IMR-90 (cell line): ENCODE measurements at regions not wholly inside any gene's neighbourhood (a gene's known extent, or its start where the extent isn't known, plus 50 kb on each side); places are given as distances from the start of the nearest gene placed in this dataset.

Experiments
- ATAC-seq: fragments of 200-7000 bp; cut with Tn5 transposase; 2 replicates; pipeline ENCODE4 v1.9.1; 2020; ENCODE audit warnings: low read depth, mild to moderate bottlenecking, moderate library complexity
- BruUV-seq: library from RNA; stranded (reverse); fragments of 400-500 nt; replicated peaks from 2 replicates; lab custom pipeline; 2021; lab: Mats Ljungman, UMichigan
- CTCF ChIA-PET: fragments of 300-600 bp; formaldehyde crosslinking; extraction: SDS; loops from one replicate; lab custom pipeline; 2021; ENCODE audit warnings: antibody characterized with exemption; lab: Yijun Ruan, JAX
- POLR2A ChIA-PET: fragments of 300-600 bp; sonication (Branson Sonifier 250); formaldehyde crosslinking; loops from one replicate; lab custom pipeline; 2022; ENCODE audit warnings: antibody characterized with exemption; ENCODE audit not compliant: unreplicated experiment; lab: Charles Lee
- DNase-seq: peaks from one replicate; pipeline ENCODE4 v3.0.0; 2013
- H2AFZ ChIP-seq: replicated peaks from 2 replicates; pipeline ENCODE3; 2013; ENCODE audit warnings: low read length, mild to moderate bottlenecking; ENCODE audit not compliant: poor library complexity
- H2AK5ac ChIP-seq: 2 replicates; pipeline ENCODE4 v1.6.1; 2013; ENCODE audit warnings: low read depth, low read length, inconsistent platforms
- H2AK9ac ChIP-seq: replicated peaks from 2 replicates; pipeline ENCODE3; 2013; ENCODE audit warnings: mild to moderate bottlenecking, low read depth, low read length, moderate library complexity; ENCODE audit not compliant: poor library complexity
- H2BK120ac ChIP-seq: 2 replicates; pipeline ENCODE4 v1.6.1; 2013; ENCODE audit warnings: low read depth, low read length, inconsistent platforms
- H2BK15ac ChIP-seq: 3 replicates; pipeline ENCODE4 v1.6.1; 2013; ENCODE audit warnings: low read depth, low read length, inconsistent platforms
- H2BK20ac ChIP-seq: 2 replicates; pipeline ENCODE4 v1.6.1; 2013; ENCODE audit warnings: low read depth, mild to moderate bottlenecking, inconsistent platforms, low read length, moderate library complexity
- H2BK5ac ChIP-seq: 2 replicates; pipeline ENCODE4 v1.6.1; 2013; ENCODE audit warnings: mild to moderate bottlenecking, low read depth, low read length, inconsistent platforms; ENCODE audit not compliant: poor library complexity, severe bottlenecking
- H3K14ac ChIP-seq: replicated peaks from 2 replicates; pipeline ENCODE4 v1.6.1; 2013; ENCODE audit warnings: low read depth, low read length, inconsistent platforms
- H3K18ac ChIP-seq: 2 replicates; pipeline ENCODE4 v1.6.1; 2013; ENCODE audit warnings: low read depth, low read length, control low read depth
- H3K23ac ChIP-seq: 2 replicates; pipeline ENCODE4 v1.6.1; 2013; ENCODE audit warnings: low read depth, low read length, inconsistent platforms
- H3K27ac ChIP-seq: 2 replicates; pipeline ENCODE4 v1.5.1; 2013; ENCODE audit warnings: mild to moderate bottlenecking, control low read depth, low read length; ENCODE audit not compliant: insufficient read depth
- H3K27me3 ChIP-seq: 2 replicates; pipeline ENCODE4 v1.6.1; 2013; ENCODE audit warnings: low read length; ENCODE audit not compliant: control insufficient read depth, insufficient read depth
- H3K36me3 ChIP-seq: 2 replicates; pipeline ENCODE4 v1.6.1; 2013; ENCODE audit warnings: low read length, mixed read lengths; ENCODE audit not compliant: control insufficient read depth, insufficient read depth
- H3K4ac ChIP-seq: 2 replicates; pipeline ENCODE4 v1.6.1; 2013; ENCODE audit warnings: low read depth, low read length, inconsistent platforms
- H3K4me1 ChIP-seq: 2 replicates; pipeline ENCODE4 v1.6.1; 2013; ENCODE audit warnings: low read length, mixed read lengths; ENCODE audit not compliant: control insufficient read depth, insufficient read depth
- H3K4me2 ChIP-seq: 2 replicates; pipeline ENCODE4 v1.6.1; 2013; ENCODE audit warnings: low read depth, mild to moderate bottlenecking, control low read depth, low read length, moderate library complexity
- H3K4me3 ChIP-seq: 2 replicates; pipeline ENCODE4 v1.5.1; 2013; ENCODE audit warnings: low read depth, mild to moderate bottlenecking, control low read depth, low read length, moderate library complexity; ENCODE audit not compliant: insufficient read depth
- H3K56ac ChIP-seq: 2 replicates; pipeline ENCODE4 v1.6.1; 2013; ENCODE audit warnings: low read length, inconsistent platforms; ENCODE audit not compliant: insufficient read depth; ENCODE audit errors: extremely low read depth
- H3K79me1 ChIP-seq, 2 experiments: 2 replicates each; pipeline ENCODE4 v1.6.1; 2013; ENCODE audit warnings: low read length in 2 of 2, inconsistent platforms in 1 of 2, low read depth in 1 of 2
- H3K9ac ChIP-seq: 2 replicates; pipeline ENCODE4 v1.6.1; 2013; ENCODE audit warnings: low read depth, low read length, control low read depth
- H3K9me1 ChIP-seq: 2 replicates; pipeline ENCODE4 v1.6.1; 2013; ENCODE audit warnings: low read length, inconsistent platforms; ENCODE audit not compliant: insufficient read depth
- H3K9me3 ChIP-seq: 2 replicates; pipeline ENCODE4 v1.6.1; 2013; ENCODE audit warnings: low read length; ENCODE audit not compliant: control insufficient read depth, insufficient read depth
- H4K20me1 ChIP-seq: 2 replicates; pipeline ENCODE4 v1.6.1; 2013; ENCODE audit warnings: low read length, inconsistent platforms; ENCODE audit not compliant: insufficient read depth
- H4K5ac ChIP-seq: 2 replicates; pipeline ENCODE4 v1.6.1; 2013; ENCODE audit warnings: mild to moderate bottlenecking, low read depth, low read length, control low read depth
- H4K8ac ChIP-seq, 2 experiments: 2 replicates each; pipeline ENCODE4 v1.6.1; 2013; ENCODE audit warnings: low read depth in 2 of 2, low read length in 2 of 2, control low read depth in 1 of 2, inconsistent platforms in 1 of 2
- H4K91ac ChIP-seq: 2 replicates; pipeline ENCODE4 v1.6.1; 2013; ENCODE audit warnings: low read depth, low read length, inconsistent platforms; ENCODE audit not compliant: insufficient read depth
- CEBPB ChIP-seq: IDR thresholded peaks from 2 replicates; pipeline ENCODE4 v1.6.1; 2012; ENCODE audit warnings: low read depth, low read length, improper control_type of control experiment
- WGBS, 2 experiments: methylation state at CpG; one replicate each; pipeline versions ENCODE4 v1.1.5 to v1.1.7; 2013; ENCODE audit warnings: missing lambda C conversion rate in 2 of 2; ENCODE audit not compliant: insufficient read length in 1 of 2; ENCODE audit errors: extremely low coverage in 2 of 2; 5-methylcytosine and 5-hydroxymethylcytosine counted together
- dilution Hi-C: fragments of 300-500 bp; cut with HindIII; formaldehyde crosslinking; loops from one replicate; pipeline ENCODE4 v1.14.3; 2018; ENCODE audit warnings: low sequenced_read_pairs; ENCODE audit not compliant: unreplicated experiment
- in situ Hi-C: fragments of 300-500 bp; cut with MboI; formaldehyde crosslinking; loops from 3 replicates; pipeline ENCODE4 v1.14.3; 2019; ENCODE audit warnings: low sequenced_read_pairs, inconsistent platforms, mixed read lengths
- intact Hi-C: fragments of 100-400 bp; cut with micrococcal nuclease; formaldehyde crosslinking; loops from 2 replicates; pipeline ENCODE4 v1.10.0; 2022

DNA sequence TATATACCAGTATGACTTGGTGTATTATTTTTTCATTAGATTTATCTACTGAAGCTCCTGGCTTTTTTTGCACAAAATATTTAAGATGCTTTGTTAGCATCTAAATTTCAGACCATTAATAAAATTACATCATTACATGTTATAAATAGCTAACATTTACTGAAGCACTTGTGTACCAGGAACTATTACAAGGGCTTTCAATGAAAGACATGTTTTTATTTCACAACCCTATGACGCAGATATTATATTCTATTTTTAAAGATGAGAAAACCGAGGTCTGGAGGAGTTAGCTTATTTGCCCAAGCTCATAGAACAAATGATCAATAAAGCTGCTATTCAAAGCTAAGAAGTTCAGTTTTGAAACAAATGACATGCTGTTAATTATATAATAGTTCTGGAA, 420.4 kb upstream of the DCN start:
- no peak overlapping the region for H2AK5ac ChIP-seq
- H3K27me3 ChIP-seq: no peaks in the 10 kb centered on the region; the same call in 1 of the 2 replicates
- WGBS, 2 experiments: no CpG with 5 or more reads among the region's 2 CpGs
- peaks cover 2% of the 10 kb centered on the region; the same call in 1 of the 2 replicates for H3K9me3 ChIP-seq
- no peak for TF ChIP-seq CEBPB
- H3K9ac ChIP-seq: no peak overlapping the region
- no peak overlapping the region for H4K91ac ChIP-seq
- H3K4me1 ChIP-seq: no peaks in the 10 kb centered on the region
- ChIA-PET POLR2A (interaction anchor here (0.6 to 0.8 kb wide), 2 partner anchors 10 to 113 kb away, joined by 3 to 4 read pairs; no protein-coding TSS in a partner anchor), CTCF (interaction anchor here (0.6 kb wide), 1 partner anchor 624 kb away, joined by 3 read pairs; no protein-coding TSS in a partner anchor)
- H2BK5ac ChIP-seq: no peak overlapping the region
- no peak overlapping the region for H3K14ac ChIP-seq
- no peak overlapping the region for H4K8ac ChIP-seq
- no peak overlapping the region for H2BK20ac ChIP-seq
- no peak overlapping the region for H3K56ac ChIP-seq
- H3K36me3 ChIP-seq: no peaks in the 10 kb centered on the region
- no peak overlapping the region for H2BK15ac ChIP-seq
- H3K4me3 ChIP-seq: no peak overlapping the region
- H3K4me2 ChIP-seq: no peak overlapping the region
- no peak overlapping the region for H3K4ac ChIP-seq
- H3K79me1 ChIP-seq: no peaks in the 10 kb centered on the region
- DNase-seq: no peak
- no TSS peak for BruUV-seq
- dilution Hi-C loops: no loop called here
- H3K18ac ChIP-seq: no peak overlapping the region
- intact Hi-C loops: no loop called here
- H2BK120ac ChIP-seq: no peak overlapping the region
- no peak overlapping the region for H3K23ac ChIP-seq
- no peaks in the 10 kb centered on the region for H3K9me1 ChIP-seq
- ATAC-seq: no peak
- no peak overlapping the region for H2AK9ac ChIP-seq
- in situ Hi-C loops: no loop called here
- no peak overlapping the region for H2AFZ ChIP-seq
- H4K5ac ChIP-seq: no peak overlapping the region
- no peak overlapping the region for H3K27ac ChIP-seq
- no peaks in the 10 kb centered on the region for H4K20me1 ChIP-seq
